Activated T-cell treated with anti-CD3 and anti-CD28 coated beads, Interleukin-2, amount 50 U/mL, for 24 hours (primary cell): ENCODE measurements at regions not wholly inside any gene's neighbourhood (a gene's known extent, or its start where the extent isn't known, plus 50 kb on each side); places are given as distances from the start of the nearest gene placed in this dataset.

Source experiments
- DNase-seq: peaks from one replicate; pipeline ENCODE4 v3.0.0-alpha.2; 2020
- H3K27ac Mint-ChIP-seq: 2 replicates; pipeline ENCODE4 v1.8.0; 2020; ENCODE audit warnings: mild to moderate bottlenecking, mixed read lengths
- H3K27me3 Mint-ChIP-seq: 2 replicates; pipeline ENCODE4 v1.8.0; 2020; ENCODE audit warnings: mixed read lengths
- H3K36me3 Mint-ChIP-seq: 2 replicates; pipeline ENCODE4 v1.8.0; 2020; ENCODE audit warnings: low read depth, mixed read lengths
- H3K4me1 Mint-ChIP-seq: 2 replicates; pipeline ENCODE4 v1.8.0; 2020; ENCODE audit warnings: low read depth, mixed read lengths
- H3K4me3 Mint-ChIP-seq: 2 replicates; pipeline ENCODE4 v1.8.0; 2020; ENCODE audit warnings: mild to moderate bottlenecking, moderate library complexity, mixed read lengths
- H3K9me3 Mint-ChIP-seq: 2 replicates; pipeline ENCODE4 v1.8.0; 2020; ENCODE audit warnings: mixed read lengths

DNA sequence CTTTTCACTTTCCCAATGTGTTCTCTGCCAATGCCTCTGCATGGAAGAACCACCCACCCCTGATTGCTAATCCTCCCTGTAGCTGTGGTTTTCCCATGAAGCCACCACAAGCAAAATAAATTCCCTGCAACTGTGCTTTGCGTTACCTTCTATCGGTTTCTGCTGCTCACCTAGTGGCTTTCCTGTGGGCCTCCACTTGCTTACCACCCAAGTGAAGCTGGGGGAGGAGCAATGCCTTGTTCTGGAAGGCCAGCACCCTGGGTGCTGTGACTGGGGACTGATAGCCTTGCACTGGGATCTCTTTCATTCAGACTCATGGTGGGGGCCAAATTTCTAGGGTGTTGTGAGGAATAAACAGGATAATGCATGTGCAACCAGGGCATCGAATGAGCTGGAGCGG lies 56.3 kb upstream of the GDNF start:
- no peaks in the 10 kb centered on the region for H3K4me1 Mint-ChIP-seq

GRCh38 chr5:37893434-37894134 lies 53.7 kb upstream of the GDNF start:
- Mint-ChIP-seq H3K36me3 (no peaks in the 10 kb centered on the region), H3K4me1 (no peaks in the 10 kb centered on the region), H3K27ac (no peak overlapping the region), H3K4me3 (no peak overlapping the region), H3K27me3 (peaks cover 9% of the 10 kb centered on the region), H3K9me3 (no peaks in the 10 kb centered on the region)
- no peak for DNase-seq

More for the DNA sequence above, 56.3 kb upstream of the GDNF start:
- H3K4me3 Mint-ChIP-seq = no peak overlapping the region
- DNase-seq = no peak
- H3K36me3 Mint-ChIP-seq = no peaks in the 10 kb centered on the region
- H3K9me3 Mint-ChIP-seq = no peaks in the 10 kb centered on the region
- no peak overlapping the region for H3K27ac Mint-ChIP-seq
- peaks cover 16% of the 10 kb centered on the region for H3K27me3 Mint-ChIP-seq

DNA sequence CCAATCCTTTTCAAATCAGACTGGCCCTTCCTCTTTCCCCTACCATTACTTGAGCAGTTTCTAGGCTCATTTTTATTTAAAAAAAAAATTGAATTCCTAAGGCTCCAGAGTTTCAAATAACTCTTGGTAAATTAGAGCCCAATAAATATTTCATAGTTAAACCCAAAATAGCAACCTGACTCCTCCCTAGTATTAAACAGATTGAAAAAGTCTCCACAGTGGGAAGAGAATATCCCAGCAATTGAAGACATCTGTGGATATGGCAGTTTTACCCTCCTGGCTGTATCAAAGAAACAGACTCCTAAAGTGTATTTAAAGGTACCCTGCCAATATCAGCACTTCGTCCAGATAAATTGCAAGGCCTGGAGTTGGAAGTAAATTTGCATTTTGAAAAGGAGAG lies 52.7 kb upstream of the GDNF start:
- Mint-ChIP-seq H3K9me3 (no peaks in the 10 kb centered on the region), H3K4me3 (no peak overlapping the region), H3K27me3 (peaks cover 5% of the 10 kb centered on the region), H3K27ac (no peak overlapping the region), H3K36me3 (no peaks in the 10 kb centered on the region), H3K4me1 (no peaks in the 10 kb centered on the region)
- no peak for DNase-seq

DNA sequence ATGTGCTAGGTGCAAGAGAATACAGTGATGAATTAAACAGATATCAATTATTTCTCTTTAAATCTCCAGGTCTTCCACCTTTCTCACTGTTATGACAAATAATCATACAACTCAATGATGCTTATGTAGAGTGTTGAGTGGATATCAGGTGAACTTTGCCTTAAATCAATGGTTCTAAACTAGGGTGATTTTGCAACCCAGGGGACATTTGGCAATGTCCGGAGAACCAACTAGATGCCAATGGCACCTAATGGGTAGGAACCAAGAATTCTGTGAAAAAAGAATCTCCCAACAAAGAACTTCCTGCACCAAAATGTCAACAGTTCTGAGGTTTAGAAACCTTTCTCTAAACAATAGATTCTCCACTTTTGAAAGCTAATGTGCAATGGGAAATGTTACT lies 52.0 kb upstream of the GDNF start:
- DNase-seq = no peak
- Mint-ChIP-seq H3K9me3 (no peaks in the 10 kb centered on the region), H3K27me3 (no peaks in the 10 kb centered on the region), H3K27ac (no peak overlapping the region), H3K4me1 (no peaks in the 10 kb centered on the region), H3K36me3 (no peaks in the 10 kb centered on the region), H3K4me3 (no peak overlapping the region)

- Mint-ChIP-seq H3K9me3 (no peaks in the 10 kb centered on the region), H3K36me3 (no peaks in the 10 kb centered on the region), H3K4me1 (no peaks in the 10 kb centered on the region), H3K27ac (no peak overlapping the region), H3K4me3 (no peak overlapping the region), H3K27me3 (peaks cover 3% of the 10 kb centered on the region)
- no peak for DNase-seq
Observed at GRCh38 chr5:37889612-37890317, 49.9 kb upstream of the GDNF start.
